HT1080 (cell line): ENCODE measurements at regions not wholly inside any gene's neighbourhood (a gene's known extent, or its start where the extent isn't known, plus 50 kb on each side); places are given as distances from the start of the nearest gene placed in this dataset.
A peak's percentile ranks its signal among the peaks of the same experiment; 100 is the strongest.

Experiments used
- DNase-seq: peaks from one replicate; pipeline ENCODE4 v3.0.0-alpha.2; 2015; ENCODE audit warnings: low read depth

- DNase-seq, result no peak
Measured at GRCh38 chr12:90004319-90005074, 295.9 kb upstream of the ATP2B1 start.

- DNase-seq, result no peak
Measured at GRCh38 chr12:90003688-90004087, 295.1 kb upstream of the ATP2B1 start.

GRCh38 chr12:90000721-90001120, 292.1 kb upstream of the ATP2B1 start:
- DNase-seq, result no peak

DNA sequence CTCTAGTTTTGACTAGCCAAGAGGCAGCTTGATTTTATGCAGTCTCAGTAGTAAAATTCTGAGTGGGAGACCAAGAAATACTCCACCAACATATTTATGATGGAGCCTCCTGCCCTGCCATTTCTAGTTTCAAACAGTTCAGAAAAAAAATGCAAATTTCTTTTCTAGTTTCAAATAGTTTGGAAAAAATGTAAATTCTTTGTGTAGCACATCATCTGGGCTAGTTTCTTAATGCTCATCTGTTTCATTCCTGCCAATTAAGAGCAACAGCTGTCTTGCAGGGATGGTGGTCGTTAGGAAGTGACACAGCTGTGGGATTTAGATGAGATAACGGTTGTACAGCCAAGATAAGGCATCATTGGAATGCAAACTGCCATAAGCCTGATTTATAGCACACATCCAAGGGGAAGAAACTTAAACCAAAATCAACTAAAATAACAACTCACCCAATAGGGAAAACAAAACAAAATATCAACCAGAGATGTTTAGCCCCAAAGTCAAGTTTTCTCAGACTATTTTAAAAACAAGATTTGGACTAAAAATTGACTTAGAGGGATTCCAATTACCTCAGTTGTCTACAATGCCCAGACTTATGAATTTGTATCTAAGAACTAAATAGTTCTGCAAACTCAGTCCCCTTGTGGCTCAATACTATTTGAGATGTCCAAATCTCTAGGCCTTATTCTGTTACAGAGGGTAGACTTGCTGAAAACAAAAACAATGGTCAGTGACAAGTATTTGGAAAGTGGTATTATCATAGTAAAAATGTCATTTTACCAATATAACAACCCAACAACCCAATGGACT, 291.3 kb upstream of the ATP2B1 start:
- DNase-seq, result no peak

- no peak for DNase-seq
Measured at GRCh38 chr12:89995870-89996269, 287.2 kb upstream of the ATP2B1 start.

- no peak for DNase-seq
Measured at GRCh38 chr12:89994911-89995310, 286.3 kb upstream of the ATP2B1 start.

GRCh38 chr12:89993632-89994031, 285.0 kb upstream of the ATP2B1 start:
- no peak for DNase-seq

DNA sequence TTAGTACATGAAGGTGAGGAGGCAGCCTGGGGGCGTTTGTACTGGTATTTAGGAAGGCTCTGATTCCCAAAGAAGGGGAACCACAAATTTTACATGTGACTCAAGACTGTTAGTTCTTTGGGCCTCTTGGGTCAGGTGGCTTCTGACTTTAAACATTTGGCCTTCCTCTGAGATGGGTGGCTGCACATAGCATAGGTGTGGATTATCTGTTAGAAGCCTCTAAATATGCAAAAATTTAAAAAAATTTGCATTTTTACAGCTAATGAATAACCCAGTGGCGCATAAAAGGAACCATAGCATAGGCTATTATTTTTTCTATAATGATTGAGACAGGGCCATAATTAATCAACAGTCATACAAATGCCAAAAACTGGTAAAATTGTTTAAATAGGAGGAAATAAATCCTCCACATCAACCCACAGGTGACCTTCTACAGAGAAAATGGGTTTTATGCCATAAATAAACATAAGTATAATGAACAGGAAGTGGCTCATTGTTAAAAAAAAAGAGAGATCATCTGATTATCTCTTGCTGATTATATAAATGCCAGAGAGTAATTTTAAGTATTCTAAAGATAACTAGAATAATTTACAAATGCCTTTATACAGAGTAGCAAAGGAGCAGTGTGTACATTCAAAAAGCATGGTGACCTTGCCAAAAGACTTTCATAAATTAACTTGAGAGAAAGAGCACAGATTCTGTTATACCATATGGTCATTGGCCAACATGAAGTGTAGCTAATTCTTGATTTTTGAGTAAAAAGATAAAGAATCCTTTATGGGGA, 284.2 kb upstream of the ATP2B1 start:
- no peak for DNase-seq

- no peak for DNase-seq
Measured at GRCh38 chr12:89991807-89992590, 283.4 kb upstream of the ATP2B1 start.

DNA sequence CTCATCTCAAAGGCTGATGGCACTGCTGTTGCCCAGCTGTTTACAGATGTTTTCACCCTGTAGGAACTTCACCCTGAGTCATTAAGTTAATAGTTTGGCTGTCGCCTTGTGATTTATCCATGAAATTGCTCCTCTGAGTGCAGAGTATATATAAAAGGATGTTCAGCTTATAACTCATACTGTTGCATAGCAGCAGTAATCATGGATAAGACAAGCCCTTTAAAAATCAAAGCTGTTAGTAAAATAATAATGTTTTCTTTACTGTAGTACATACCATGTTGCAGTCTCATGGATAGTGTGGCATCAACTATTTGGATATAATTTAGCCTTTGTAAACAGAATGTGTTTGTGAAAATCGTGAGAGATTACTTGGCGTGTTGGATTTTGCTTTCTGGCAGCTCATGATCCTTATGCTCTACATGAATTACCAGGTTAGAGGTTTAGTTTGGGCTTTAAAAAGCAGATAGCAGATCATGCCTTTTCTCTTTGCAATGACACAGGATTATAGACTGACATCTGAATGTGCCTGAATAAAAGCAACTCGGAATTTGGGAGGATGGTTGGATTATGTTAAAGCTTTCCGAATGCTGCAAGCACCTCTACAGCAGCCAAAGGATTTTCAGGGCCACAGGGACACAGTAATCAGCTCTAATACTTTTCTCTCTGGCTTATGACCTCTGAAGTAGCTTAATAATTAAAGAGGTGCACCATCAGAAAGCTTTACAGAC, 279.7 kb upstream of the ATP2B1 start:
- DNase-seq, result no peak

GRCh38 chr12:89985935-89986334, 277.3 kb upstream of the ATP2B1 start:
- DNase-seq, result no peak

DNA sequence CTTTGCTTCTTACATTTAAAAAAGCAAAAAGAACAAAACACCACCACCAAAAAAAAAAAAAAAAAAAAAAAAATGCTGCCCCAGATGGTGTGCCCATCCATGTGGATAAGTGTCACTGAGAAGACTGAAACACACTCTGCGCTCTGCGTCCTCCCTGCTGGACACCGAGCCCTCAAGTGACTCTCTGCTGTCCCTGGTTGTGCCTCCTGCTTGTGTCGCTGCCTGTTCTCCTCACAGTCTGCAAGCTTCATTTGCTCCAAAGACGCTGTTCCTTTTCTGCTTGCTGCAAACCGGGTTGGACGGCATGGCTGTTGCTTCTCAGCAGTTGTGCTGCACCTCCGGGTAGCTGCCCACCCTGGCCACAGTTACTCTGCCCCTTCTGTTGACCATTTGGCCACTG, 276.2 kb upstream of the ATP2B1 start:
- DNase-seq, result no peak

- no peak for DNase-seq
Measured at GRCh38 chr12:89983622-89984021, 275.0 kb upstream of the ATP2B1 start.

DNA sequence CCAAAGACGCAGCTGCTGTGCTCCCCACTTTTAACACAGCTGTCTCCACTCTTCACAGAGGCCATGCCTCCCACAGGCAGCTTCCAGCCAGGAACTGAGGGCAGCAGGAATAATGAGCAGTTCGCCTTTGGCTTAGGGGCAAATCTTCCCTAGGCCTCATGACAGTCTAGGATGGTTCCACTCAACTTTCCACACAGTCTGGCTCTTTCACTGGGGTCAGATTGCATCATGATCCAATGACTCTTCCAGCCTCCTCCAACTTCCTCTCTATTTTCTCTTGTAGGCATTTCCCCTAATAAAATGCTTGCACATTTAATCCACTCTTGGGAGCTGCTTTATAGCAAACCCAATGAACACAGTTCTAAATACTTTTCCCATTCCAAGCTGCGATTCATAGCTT, 271.6 kb upstream of the ATP2B1 start:
- peak; percentile 57 for DNase-seq

DNA sequence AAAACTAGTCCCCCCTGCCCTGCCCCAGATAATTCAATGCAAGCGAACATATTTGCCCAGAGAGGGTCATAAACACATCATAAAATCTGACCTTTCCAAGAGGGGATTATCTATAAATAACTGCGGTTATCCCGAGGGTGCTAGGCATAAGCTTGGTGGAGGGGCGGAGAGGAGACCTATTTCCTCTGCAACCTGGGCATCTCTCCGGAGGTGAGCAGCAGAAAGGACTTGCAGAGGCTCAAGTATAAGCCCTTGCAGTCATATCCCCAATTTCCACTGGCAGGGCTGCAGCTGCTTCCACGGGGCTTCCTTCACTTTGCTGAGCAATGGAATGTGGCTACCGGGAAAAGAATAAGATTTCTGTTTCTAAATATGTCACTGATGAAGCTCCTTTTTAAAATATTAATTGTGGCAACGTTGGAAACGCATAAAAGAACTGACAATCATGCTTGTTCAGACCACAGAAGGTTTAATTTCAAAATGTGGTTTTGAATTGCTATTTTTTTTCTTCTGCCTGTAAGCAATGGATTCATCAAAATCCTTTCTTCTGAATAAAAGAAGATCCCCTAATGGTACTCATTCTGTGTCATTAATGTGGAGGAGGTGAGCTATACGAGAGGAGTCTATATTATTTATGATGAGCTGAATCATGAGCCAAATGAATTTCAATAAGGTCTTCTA, 268.9 kb upstream of the ATP2B1 start:
- DNase-seq, result no peak

GRCh38 chr12:89976866-89977265, 268.2 kb upstream of the ATP2B1 start:
- DNase-seq, result no peak

- DNase-seq, result no peak
Measured at GRCh38 chr12:89975574-89975973, 266.9 kb upstream of the ATP2B1 start.

- no peak for DNase-seq
Measured at GRCh38 chr12:89971880-89972279, 263.2 kb upstream of the ATP2B1 start.

GRCh38 chr12:89970722-89971121, 262.1 kb upstream of the ATP2B1 start:
- DNase-seq, result no peak

GRCh38 chr12:89969093-89969492, 260.5 kb upstream of the ATP2B1 start:
- DNase-seq, result no peak
